Right forelimb (tissue), 1 donor: ENCODE measurements at regions not wholly inside any gene's neighbourhood (a gene's known extent, or its start where the extent isn't known, plus 50 kb on each side); places are given as distances from the start of the nearest gene placed in this dataset.
A peak's percentile ranks its signal among the peaks of the same experiment; 100 is the strongest.
"Not testable (repeated sequence)": the region's sequence is repeated elsewhere in the genome, so short reads cannot be mapped to it uniquely, and the experiment has no call there.

Source experiments
- DNase-seq: peaks from one replicate; pipeline ENCODE4 v3.0.0-alpha.2; 2018

- not testable (repeated sequence) for DNase-seq
Observed at GRCh38 chr1:147103416-147104155, 68.7 kb downstream of the PRKAB2 start.

- no peak for DNase-seq
Observed at GRCh38 chr1:147099192-147099591, 73.1 kb downstream of the PRKAB2 start.

- not testable (repeated sequence) for DNase-seq
Observed at GRCh38 chr1:147098338-147098973, 73.8 kb downstream of the PRKAB2 start.

DNA sequence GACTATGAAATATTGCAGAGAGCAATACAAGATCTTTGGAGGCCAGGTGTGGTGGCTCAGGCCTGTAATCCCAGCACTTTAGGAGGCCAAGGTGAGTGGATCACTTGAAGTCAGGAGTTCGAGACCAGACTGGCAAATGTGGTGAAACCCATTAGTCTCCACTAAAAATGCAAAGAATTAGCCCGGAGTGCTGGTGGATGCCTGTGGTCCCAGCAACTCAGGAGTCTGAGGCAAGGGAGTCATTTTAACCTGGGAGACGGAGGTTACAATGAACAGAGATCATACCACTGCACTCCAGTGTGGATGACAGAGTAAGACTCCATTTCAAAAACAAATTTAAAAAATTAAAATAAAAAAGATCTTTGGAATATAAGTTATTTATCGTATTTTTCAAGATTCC lies 76.6 kb downstream of the PRKAB2 start:
- no peak for DNase-seq

DNA sequence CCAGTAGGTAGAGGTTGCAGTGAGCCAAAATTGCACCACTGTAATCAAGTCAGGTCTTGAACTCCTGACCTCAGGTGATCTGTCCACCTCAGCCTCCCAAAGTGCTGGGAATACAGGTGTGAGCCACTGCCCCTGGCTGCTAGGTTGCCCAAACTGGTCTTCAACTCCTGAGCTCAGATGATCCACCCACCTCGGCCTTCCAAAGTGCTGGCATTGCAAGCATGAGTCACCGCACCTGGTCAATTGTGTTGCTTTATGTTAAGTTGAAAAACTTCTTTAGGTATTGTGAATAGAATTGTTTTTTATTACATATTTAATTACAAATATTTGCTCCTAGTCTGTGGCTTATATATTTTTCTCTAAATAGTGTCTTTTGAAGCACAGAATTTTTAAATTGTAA lies 80.5 kb downstream of the PRKAB2 start:
- DNase-seq: no peak

DNA sequence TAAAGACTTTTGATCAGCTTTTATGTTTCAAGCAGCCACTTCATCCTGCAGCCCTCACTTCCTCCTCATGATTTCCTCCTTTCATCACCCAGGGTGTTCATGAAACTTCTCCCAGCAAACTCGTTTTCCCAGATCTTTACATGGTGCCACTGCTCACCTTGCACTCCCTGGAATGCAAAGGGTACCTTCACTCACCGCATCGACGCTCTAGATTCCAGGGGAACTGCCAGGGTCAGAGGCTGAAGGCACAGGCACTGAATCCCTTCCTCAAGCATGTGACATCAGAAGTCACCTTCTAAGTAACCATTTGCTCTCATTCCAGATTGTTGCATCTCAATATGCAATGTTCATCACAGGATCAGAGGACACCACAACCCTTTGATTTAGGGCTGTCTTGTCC lies 82.8 kb downstream of the PRKAB2 start:
- no peak for DNase-seq

DNA sequence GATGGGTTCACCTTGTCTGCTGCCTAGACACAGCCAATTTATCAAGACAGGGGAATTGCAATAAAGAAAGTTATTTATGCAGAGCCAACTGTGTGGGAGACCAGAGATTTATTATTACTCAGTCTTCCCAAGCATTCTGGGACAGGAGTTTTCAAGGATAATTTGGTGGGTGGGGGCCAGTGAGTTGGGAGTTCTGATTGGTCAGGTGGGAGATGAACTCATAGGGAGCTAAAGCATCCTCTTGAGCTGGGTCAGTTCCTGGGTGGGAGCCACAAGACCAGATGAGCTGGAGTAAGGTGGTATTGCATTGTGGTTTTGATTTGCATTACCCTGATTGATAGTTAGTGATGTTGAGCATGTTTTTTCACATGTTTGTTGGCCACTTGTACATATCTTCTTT lies 86.1 kb downstream of the PRKAB2 start:
- no peak for DNase-seq

GRCh38 chr1:147084273-147085096 lies 87.8 kb downstream of the PRKAB2 start:
- peak; percentile 84 for DNase-seq

GRCh38 chr1:147083919-147084272 lies 88.4 kb downstream of the PRKAB2 start:
- DNase-seq: no peak

DNA sequence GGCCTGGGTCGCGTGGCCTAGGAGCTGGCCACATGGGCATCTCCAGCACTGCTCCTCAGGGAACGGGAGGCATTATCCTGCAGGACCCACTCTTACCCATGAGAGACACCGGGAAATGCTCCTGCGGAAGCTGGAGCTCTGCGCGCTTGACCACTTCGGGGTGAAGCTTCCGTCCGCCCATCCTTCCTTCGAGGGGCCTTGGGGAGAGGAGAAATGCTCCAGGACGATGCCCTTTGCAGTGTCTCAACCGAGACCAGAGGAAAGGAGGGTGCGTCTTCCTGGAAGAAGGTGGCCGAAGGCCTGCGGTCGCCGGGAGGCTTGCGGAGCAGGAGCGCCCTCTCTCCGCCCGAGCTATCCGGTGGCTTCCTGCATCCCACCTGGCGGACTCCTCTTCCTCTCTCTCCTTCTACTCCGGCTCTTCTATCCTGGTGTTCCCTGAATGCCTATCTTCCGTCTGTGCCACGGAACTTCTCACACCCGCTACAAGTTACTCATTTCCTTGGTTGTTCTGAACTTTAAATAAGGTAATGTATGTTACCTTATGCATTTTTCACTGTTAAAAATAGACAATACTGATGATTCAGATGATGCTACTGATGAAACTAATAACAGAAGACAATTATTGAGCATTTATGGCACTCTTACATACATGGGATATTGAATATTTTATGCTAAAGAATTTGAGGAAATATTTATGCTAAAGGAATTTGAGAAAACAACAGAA lies 91.4 kb downstream of the PRKAB2 start:
- DNase-seq: no peak

DNA sequence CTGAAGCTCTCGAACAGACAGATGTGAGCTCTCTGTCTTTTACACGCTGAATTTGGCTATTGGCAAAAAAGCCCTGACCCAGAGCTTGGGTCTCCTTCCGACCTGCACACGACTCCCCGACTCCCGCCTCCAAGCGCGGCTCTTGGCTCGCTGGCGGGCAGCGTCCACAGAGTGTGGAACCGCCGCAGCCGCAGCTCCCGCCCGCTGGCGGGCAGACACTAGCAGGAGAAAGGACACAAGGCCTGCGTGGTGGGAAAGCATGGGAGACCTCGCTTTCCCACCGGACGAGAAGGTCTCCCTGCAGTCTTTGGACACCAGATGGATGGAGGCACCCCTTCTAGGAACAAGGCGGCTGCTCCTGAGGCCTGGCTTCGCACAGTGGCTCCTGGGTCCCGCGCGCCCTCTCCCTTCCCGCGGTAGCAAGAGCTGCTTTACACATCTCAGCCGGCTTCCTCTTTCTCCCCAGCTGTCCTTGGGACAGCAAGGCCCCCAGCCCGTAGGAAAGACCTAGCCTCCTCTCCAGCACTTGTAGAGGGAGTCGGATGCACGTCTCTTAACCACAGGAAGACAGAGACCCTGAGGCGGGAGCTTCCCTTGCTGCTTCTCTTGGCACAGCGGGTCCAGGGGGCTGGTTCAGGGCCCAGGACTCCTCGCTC lies 92.1 kb downstream of the PRKAB2 start:
- no peak for DNase-seq

DNA sequence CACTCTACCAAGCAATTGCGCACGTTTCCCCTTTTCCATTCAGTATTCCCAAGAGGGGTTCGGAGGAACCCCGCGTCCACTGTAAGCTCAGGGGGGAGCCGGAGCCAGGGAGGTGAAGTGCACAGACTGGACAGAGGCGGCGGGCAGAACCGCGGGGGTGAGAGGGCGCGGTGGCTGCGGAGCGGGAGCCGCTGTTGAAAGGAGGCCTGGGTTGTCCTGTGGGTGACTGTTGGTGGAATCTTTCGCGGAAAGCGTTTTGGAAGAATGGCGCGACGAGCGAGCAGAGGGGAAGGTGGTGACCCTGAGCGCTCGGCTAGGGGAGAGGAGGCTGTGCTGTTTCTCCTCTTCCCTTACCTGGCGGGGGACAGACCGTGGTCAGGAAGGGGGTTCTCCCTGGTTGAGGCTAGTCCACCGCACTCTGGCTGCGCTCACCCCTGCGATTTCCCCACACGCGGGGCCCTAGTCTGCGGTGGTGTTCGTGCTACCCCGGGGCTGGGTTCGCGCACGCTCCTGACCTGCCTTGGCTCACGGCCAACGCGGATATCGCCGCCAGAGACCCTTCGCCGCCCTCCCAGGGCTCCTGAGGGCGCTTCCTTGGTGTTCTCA lies 92.8 kb downstream of the PRKAB2 start:
- DNase-seq: no peak

- no peak for DNase-seq
Observed at GRCh38 chr1:147078606-147079399, 93.5 kb downstream of the PRKAB2 start.

DNA sequence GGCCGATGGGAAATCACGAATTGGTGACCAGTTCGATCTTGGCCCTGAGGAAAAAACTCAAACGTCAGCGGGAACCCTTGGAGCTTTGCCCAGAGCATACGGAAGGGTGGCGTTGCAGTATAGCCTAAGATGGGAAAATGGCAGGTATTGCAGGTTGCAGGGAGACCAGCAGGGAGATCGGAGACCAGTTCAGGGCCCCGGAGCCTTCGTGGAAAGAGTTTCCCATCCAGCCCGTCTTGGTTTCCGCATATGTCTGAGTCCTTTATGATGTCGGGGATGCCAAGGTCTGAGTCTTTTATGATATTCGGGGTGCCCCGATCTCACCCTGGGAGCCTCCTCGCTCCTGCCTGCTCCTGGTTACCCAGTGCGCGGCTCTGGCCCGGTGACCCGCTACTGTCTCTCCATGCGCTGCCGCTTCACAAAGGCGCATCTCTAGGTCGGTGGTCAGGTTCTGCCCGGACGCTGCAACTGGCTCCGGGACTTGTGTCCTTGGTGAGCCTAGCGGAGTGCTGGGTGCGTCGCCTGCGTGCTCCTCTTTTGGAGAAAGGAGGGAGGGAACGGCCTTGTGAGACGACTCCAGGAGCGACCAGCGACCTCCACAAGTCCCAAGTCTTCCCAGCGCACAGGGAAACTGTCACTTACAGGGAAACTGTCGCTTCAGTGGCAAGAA lies 94.2 kb downstream of the PRKAB2 start:
- no peak for DNase-seq

DNA sequence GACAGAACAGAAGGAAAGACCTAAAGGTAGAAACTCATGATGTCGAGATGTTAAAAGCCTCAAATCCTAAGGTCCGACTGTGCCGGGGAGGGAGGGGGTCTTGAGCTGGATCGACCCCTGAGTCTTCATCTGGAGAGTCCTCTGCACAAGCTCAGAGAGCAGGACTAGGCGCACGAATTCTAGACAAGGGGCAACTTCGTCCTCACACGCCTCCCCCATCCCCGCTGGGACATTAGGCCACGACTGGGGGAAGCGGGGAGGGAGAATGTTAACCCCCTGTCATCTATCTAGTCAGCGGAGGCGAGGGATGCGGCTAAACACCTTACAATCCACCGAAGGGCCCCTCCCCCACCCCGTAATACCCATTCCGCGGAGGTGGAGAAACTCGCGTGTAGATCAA lies 94.7 kb downstream of the PRKAB2 start:
- DNase-seq: no peak

DNA sequence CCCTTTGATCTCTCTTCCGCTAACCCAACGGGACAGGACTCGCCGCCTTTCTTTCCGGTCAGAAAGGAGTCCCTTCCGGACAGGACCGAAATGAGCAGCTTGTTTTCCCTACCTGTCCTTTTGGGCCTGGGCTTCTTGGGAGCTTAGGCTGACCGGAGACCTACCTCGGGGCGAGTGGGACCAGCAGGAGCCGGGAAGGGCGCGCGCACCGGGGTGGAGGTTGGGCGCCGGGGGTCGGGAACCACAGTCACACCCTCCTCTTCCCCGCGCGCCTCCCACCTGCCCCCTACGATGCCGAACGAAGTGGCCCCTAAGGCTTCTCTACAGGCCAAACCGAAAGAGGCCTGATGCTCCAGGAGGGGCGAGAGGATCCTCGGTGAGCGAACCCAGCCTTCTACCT lies 95.2 kb downstream of the PRKAB2 start:
- DNase-seq: no peak

DNA sequence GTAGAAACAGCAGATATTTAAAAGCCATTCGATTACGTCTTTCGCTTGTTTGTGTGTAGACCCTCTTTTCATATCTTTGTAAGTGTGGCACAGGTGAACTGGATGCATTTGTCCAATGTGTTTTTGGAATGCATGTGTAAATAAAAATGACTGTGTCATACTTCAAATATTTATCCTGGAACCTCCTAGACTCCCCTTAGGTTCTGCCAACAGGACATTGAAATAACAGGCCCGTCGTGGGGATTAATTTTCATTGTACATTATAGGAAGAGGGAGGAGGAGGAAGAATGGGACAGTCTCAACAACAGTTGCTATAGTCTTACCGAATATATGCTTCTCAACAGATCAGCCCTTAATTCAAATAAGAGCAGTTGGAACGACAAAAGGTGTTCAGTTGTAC lies 95.8 kb downstream of the PRKAB2 start:
- DNase-seq: no peak

DNA sequence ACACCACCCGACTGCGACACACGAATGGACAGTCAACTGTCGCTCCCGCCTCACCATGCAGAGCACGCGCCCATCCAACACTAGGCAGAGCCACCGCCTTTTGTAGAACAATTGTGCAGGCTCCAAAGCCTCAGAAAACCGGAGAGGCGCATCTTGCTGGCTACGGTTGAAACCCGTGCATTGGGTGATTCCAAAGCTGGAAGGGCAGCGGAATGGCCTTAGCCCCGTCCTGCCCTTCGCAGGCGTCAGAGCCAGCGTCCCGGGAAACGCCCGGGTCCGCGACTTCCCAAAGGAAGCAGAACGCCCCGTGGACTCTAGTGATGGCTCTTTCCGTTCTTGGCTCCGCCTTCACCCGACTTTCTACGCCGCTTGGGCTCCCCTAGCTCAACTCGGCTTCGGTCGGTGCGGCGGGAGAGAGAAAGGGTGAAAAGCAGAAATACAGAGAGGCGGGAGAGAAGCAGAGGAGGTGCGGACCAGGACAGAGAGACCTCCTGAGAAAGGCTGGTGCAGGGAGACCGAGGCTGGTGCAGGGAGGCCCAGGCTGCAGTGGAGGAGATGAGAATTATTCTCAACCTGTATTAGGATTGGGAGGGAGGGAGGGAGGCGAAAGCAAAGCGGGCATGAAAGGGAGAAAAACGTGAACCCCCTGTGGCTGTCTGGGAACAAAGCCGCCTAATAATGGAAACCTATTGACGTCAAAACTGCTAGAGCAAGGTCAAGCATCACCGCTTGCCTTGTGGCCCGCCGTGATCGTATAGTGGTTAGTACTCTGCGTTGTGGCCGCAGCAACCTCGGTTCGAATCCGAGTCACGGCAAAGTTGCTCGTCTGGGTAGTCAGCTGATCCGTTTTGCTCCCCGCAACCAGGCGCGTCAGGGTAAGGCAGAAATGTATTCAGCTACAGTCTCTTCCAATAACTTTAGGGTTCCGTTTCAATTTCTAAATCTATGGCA lies 99.5 kb downstream of the PRKAB2 start:
- DNase-seq: no peak

DNA sequence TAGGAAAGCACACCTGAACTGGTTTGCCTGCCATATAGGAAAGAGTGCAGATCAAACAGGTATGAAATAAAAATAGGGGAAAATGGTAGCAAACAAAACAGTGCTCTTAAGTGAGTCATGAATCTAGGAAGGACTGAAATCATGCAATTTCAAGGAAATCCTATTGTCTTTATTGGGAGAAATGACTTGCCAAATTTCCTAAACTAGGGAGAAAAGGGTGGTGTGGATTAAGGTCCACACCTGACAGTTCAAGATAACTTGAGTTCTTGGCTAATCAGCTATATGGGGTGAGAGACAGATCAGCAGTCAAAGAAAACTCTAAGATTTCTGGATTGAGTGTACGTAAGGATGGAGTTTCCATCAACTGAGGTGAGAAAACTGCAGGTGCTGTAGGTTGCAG lies 101.1 kb downstream of the PRKAB2 start:
- DNase-seq: no peak

- no peak for DNase-seq
Observed at GRCh38 chr1:147062956-147063355, 109.3 kb downstream of the PRKAB2 start.
